ENCODE measurements at regions not wholly inside any gene's neighbourhood (a gene's known extent, or its start where the extent isn't known, plus 50 kb on each side); places are given as distances from the start of the nearest gene placed in this dataset.
"Not testable (repeated sequence)": the region's sequence is repeated elsewhere in the genome, so short reads cannot be mapped to it uniquely, and the experiment has no call there.

- Histone ChIP-seq H3K27me3 (replicated peaks; ENCODE audit: control insufficient read depth, insufficient read depth, low read length) (no peaks in the 10 kb centered on the region), H3K4me3 (replicated peaks; ENCODE audit: low read depth, low read length) (no peak overlapping the region), H3K36me3 (ENCODE audit: control insufficient read depth, insufficient read depth, low read length) (no peaks in the 10 kb centered on the region)
- TF ChIP-seq CTCF (IDR thresholded peaks at IDR 0.05; ENCODE audit: insufficient read depth, low read length, poor library complexity, severe bottlenecking) = no peak
- DNase-seq (ENCODE audit: extremely low read depth, insufficient read length) = no peak
Measured at GRCh38 chr16:55989569-55989907, 114.4 kb upstream of the CES5A start.

GRCh38 chr16:55988850-55989568, 113.8 kb upstream of the CES5A start:
- not testable (repeated sequence) for DNase-seq (ENCODE audit: extremely low read depth, insufficient read length); H3K36me3 ChIP-seq (ENCODE audit: control insufficient read depth, insufficient read depth, low read length); H3K27me3 ChIP-seq (replicated peaks; ENCODE audit: control insufficient read depth, insufficient read depth, low read length); H3K4me3 ChIP-seq (replicated peaks; ENCODE audit: low read depth, low read length)

GRCh38 chr16:55988013-55988412, 112.8 kb upstream of the CES5A start:
- Histone ChIP-seq H3K27me3 (replicated peaks; ENCODE audit: control insufficient read depth, insufficient read depth, low read length) (no peaks in the 10 kb centered on the region), H3K36me3 (ENCODE audit: control insufficient read depth, insufficient read depth, low read length) (no peaks in the 10 kb centered on the region), H3K4me3 (replicated peaks; ENCODE audit: low read depth, low read length) (no peak overlapping the region)
- no peak for DNase-seq (ENCODE audit: extremely low read depth, insufficient read length)
- TF ChIP-seq CTCF (IDR thresholded peaks at IDR 0.05; ENCODE audit: insufficient read depth, low read length, poor library complexity, severe bottlenecking) = no peak

GRCh38 chr16:55982597-55982996, 107.4 kb upstream of the CES5A start:
- TF ChIP-seq CTCF (IDR thresholded peaks at IDR 0.05; ENCODE audit: insufficient read depth, low read length, poor library complexity, severe bottlenecking) = no peak
- Histone ChIP-seq H3K36me3 (ENCODE audit: control insufficient read depth, insufficient read depth, low read length) (no peaks in the 10 kb centered on the region), H3K27me3 (replicated peaks; ENCODE audit: control insufficient read depth, insufficient read depth, low read length) (no peaks in the 10 kb centered on the region), H3K4me3 (replicated peaks; ENCODE audit: low read depth, low read length) (no peak overlapping the region)
- no peak for DNase-seq (ENCODE audit: extremely low read depth, insufficient read length)

- Histone ChIP-seq H3K36me3 (ENCODE audit: control insufficient read depth, insufficient read depth, low read length) (no peaks in the 10 kb centered on the region), H3K27me3 (replicated peaks; ENCODE audit: control insufficient read depth, insufficient read depth, low read length) (no peaks in the 10 kb centered on the region), H3K4me3 (replicated peaks; ENCODE audit: low read depth, low read length) (no peak overlapping the region)
- no peak for DNase-seq (ENCODE audit: extremely low read depth, insufficient read length)
- TF ChIP-seq CTCF (IDR thresholded peaks at IDR 0.05; ENCODE audit: insufficient read depth, low read length, poor library complexity, severe bottlenecking) = no peak
Measured at GRCh38 chr16:55981557-55981956, 106.4 kb upstream of the CES5A start.

- H3K27me3 ChIP-seq (replicated peaks; ENCODE audit: control insufficient read depth, insufficient read depth, low read length) = no peaks in the 10 kb centered on the region
- H3K36me3 ChIP-seq (ENCODE audit: control insufficient read depth, insufficient read depth, low read length) = no peaks in the 10 kb centered on the region
- DNase-seq (ENCODE audit: extremely low read depth, insufficient read length) = no peak
- no peak for TF ChIP-seq CTCF (IDR thresholded peaks at IDR 0.05; ENCODE audit: insufficient read depth, low read length, poor library complexity, severe bottlenecking)
- no peak overlapping the region for H3K4me3 ChIP-seq (replicated peaks; ENCODE audit: low read depth, low read length)
Measured at GRCh38 chr16:55976815-55977214, 101.6 kb upstream of the CES5A start.

All from GM06990 (cell line).